Transverse colon (tissue), 4 donors: ENCODE measurements at regions not wholly inside any gene's neighbourhood (a gene's known extent, or its start where the extent isn't known, plus 50 kb on each side); places are given as distances from the start of the nearest gene placed in this dataset.

Experiments
- POLR2AphosphoS5 ChIP-seq, 3 donors: sonication (generic); formaldehyde crosslinking; IDR thresholded peaks; one replicate each; pipeline ENCODE4 v1.6.1; 2016; ENCODE audit warnings: antibody characterized with exemption in 3 of 3
- TF ChIP-seq, protein P1 (sequence below), 5 experiments: fragments of 200-600 bp in 3 of 5; fragments of 450-650 bp in 2 of 5; sonication (generic) in 3 of 5; IDR thresholded peaks; 1 replicate in 2 of 5; 2 replicates in 3 of 5; pipeline ENCODE4 v1.5.1; 2016 to 2017; ENCODE audit warnings: antibody characterized with exemption in 5 of 5, inconsistent platforms in 3 of 5, mild to moderate bottlenecking in 2 of 5, moderate library complexity in 1 of 5

DNA sequence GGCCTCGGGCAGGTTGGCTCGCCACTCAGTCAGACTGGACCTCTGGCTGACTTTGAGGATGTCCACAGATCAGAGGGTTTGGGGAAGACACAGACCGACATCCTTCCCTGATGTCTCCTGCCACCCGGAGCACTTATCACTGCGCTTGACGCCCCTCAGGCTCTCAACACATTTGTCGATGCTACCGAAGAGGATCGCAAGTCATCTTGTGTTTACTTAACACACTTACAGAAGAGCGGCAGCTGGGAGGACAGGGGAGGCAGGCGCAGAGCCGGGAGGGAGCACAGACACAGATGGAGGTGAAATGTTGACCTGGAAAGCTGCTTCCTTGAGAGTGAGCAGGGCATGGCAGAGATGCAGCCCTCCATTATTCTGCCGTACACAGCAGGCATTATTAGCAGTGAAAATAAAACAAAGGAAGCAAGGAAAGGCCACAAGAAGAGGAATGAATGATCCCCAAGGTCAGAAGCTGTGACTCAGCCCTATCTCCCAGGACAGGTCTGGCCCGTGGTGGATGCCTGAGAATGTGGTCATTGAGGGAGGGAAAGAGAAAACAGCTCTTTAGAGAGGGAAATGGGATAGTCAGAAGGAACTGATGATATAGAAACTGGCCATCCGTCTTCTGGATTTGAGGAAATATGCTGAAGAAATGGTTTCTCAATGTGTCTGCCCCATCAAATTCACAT lies 549.5 kb upstream of the ARGLU1 start:
- TF ChIP-seq, protein P1, sequence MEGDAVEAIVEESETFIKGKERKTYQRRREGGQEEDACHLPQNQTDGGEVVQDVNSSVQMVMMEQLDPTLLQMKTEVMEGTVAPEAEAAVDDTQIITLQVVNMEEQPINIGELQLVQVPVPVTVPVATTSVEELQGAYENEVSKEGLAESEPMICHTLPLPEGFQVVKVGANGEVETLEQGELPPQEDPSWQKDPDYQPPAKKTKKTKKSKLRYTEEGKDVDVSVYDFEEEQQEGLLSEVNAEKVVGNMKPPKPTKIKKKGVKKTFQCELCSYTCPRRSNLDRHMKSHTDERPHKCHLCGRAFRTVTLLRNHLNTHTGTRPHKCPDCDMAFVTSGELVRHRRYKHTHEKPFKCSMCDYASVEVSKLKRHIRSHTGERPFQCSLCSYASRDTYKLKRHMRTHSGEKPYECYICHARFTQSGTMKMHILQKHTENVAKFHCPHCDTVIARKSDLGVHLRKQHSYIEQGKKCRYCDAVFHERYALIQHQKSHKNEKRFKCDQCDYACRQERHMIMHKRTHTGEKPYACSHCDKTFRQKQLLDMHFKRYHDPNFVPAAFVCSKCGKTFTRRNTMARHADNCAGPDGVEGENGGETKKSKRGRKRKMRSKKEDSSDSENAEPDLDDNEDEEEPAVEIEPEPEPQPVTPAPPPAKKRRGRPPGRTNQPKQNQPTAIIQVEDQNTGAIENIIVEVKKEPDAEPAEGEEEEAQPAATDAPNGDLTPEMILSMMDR (IDR thresholded peaks at IDR 0.05): no peak
- TF ChIP-seq POLR2AphosphoS5 (IDR thresholded peaks at IDR 0.05): no peak
